HG03342 (cell line): ENCODE measurements at regions not wholly inside any gene's neighbourhood (a gene's known extent, or its start where the extent isn't known, plus 50 kb on each side); places are given as distances from the start of the nearest gene placed in this dataset.

Source experiments
- ATAC-seq: cut with Tn5 transposase; IDR thresholded peaks from one replicate; pipeline ENCODE4 v1.9.1; 2021; ENCODE audit warnings: mild to moderate bottlenecking, moderate library complexity; ENCODE audit not compliant: unreplicated experiment

- no peak for ATAC-seq
These were observed 128.1 kb downstream of the TEX29 start for GRCh38 chr13:111448504-111448903.

DNA sequence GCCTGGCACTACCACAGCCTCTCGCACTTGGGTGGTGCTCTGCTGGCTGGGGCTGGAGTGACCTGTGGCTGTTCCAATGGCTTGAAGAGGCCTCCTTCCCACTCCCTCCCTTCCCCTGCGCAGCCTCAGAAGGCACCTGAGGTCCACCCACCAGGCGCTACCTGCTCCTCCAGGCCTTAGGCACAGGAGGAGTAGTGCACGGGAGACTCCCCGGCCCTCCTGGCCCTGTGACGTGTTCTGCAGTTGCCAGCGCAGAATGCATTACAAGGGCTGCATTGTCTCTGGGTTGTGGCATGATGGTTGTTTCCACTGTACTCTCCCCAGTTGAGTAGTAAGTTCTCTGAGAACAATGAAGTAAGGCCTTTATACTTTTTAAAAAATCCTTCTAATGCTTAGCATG is 128.6 kb downstream of the TEX29 start:
- no peak for ATAC-seq

DNA sequence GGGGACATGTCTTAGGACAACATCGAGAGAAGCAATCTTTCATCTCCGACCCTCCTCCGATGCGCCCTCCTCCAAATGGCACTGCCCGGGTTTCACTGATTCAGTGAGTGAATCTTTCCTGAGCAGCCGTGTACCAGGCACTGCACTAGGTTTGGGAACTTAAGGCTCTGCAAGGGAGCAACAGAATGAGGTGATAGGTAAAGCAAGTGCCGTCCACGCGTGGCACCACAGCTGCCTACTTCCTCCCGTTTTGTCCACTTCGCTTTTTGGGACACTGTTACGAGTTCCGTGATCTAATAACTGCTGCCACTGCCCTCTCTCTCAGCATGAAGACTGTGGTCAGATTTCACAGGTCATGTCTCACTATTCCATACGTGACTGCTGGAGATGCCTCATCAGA is 131.0 kb downstream of the TEX29 start:
- no peak for ATAC-seq

DNA sequence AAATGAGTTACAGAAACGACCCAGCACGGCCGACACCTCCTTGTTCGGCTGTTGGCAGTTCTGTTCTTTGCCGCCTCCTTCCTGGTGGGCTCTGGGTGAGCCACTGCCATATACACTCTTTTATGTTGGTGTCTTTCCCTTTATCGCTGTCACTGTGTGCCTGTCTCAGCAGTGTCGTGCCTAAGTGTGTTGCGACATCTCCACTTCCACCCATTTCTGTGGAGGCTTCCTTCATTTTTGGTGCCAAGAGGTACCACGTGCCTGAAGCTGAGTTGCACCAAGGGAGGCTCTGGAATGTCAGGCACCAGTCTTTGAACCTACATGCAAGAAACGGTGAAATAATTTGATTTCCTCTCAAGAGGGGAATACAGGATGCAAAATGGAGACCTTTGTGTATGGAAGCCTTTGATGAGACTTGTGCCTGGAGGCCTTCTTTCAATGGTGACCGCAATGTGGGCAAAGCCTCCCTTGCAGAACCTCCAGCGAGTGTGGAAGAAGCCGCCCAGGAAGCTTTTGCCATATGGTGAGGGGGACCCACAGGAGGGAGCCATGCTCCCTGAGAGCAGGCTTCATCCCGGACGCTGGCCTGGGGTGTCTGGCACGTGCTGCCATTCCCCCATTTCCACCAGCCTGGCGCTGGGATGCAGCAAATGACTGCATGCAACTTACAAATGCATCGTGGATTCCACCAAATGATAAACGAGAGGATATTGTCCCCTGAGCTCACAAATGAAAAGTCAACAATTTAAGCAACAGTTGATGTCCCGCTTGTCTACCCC is 136.2 kb downstream of the TEX29 start:
- no peak for ATAC-seq

DNA sequence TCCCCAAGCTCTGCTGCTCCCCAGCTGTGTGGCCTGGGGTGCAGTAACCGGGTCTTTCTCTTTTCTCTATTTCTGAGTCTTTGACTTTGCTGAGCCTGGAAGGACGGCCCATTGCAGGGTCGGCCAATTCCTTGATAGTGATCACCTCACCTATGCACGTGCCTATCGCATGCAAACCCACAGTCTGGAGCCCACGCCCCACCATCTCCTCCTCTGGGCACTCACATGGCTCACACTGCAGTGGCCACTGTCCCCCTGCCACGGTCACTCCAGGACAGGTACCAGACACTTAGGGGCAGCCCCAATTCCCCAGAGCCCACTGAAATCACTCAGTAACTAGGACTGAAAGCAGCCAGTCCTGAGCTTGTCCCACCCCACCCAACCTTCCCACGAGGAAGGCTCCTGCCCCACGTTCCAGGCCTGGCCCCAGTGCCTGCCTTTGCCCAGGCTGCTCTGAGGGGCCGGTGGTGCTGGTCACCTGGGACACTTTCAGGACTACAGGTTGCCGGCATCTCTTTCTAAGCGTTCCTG is 137.6 kb downstream of the TEX29 start:
- ATAC-seq: no peak

DNA sequence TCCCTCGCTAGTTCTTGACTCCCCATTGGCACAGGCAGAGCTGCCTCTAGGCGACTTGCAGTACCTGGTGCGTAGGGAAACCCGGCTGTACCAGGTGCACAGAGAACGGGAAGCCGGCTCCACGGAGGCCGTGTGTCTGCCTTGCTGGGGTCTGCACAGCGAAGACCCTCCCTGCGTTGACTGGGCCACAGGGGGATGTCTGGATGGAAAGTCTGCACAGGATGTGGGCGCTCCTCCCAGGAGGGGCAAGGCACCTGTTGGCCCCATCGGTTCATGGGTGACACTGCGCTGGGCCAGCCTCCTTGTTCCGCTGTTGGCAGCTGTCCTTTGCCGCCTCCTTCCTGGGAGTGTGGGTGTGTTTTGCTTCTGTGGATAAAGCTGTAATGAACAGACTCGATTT is 138.3 kb downstream of the TEX29 start:
- no peak for ATAC-seq

DNA sequence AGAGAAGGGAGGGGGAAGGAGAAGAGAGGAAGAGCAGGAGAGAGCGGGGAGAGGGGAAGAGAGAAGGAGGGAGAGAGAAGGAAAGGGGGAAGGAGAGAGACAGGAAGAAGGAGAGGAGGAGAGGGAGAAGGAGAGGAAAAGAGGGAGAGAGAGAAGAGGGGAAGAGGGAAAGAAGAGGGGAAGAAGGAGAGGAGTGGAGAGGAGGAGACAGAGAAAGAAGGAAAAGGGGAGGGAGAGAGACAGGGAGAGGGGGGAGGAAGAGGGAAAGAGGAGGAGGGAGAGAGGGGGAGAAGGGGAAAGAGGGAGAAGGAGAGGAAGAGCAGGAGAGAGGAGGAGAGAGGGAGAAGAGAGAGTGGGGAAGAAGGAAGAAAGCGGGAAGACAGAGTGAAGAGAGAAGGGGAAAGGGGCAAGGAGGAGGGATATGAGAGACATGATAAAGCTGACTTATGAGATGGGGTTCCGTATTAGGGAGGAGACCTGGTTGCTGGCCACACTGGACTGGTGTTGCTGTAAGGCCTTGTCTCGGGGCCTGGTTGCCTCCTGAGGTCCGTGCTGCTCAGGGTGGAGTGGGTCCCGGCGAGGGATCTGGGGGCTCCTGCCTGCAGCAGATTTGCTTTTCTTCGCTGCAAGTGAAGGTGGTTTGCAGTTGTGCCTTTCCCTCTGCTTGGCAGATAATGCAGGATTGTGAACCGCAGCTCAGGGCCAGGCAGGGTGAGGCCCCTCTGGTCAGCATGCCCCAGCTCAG is 139.5 kb downstream of the TEX29 start:
- no peak for ATAC-seq

- no peak for ATAC-seq
These were observed 140.4 kb downstream of the TEX29 start for GRCh38 chr13:111460548-111461444.

- no peak for ATAC-seq
These were observed 141.2 kb downstream of the TEX29 start for GRCh38 chr13:111461445-111462149.

DNA sequence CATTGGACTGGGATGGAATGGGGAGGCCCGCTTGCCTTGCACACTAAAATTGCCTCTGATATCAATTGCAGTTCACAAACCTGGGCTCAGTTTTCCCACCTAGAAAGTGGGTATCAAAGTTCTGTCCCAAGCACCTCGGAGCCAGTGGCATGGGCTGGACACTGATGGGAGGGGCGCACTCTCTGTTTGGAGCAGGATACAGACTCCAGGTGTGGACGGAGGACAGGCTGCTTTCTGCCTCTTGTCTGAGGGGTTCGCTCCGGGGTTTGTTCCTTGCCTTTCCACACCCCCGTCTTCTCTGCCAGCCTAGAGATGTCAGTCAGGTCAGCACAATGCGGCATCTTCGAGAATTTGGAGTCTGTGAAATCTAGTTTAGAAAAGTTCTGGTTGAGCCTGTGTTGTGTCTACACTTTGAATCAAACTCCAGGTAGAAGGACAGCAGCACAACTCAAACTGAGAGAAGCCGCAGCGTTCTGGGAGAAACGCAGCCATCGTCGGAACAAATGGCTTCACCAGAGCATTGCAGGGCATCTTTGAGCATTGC is 141.9 kb downstream of the TEX29 start:
- ATAC-seq: no peak

- no peak for ATAC-seq
These were observed 142.5 kb downstream of the TEX29 start for GRCh38 chr13:111462944-111463343.

DNA sequence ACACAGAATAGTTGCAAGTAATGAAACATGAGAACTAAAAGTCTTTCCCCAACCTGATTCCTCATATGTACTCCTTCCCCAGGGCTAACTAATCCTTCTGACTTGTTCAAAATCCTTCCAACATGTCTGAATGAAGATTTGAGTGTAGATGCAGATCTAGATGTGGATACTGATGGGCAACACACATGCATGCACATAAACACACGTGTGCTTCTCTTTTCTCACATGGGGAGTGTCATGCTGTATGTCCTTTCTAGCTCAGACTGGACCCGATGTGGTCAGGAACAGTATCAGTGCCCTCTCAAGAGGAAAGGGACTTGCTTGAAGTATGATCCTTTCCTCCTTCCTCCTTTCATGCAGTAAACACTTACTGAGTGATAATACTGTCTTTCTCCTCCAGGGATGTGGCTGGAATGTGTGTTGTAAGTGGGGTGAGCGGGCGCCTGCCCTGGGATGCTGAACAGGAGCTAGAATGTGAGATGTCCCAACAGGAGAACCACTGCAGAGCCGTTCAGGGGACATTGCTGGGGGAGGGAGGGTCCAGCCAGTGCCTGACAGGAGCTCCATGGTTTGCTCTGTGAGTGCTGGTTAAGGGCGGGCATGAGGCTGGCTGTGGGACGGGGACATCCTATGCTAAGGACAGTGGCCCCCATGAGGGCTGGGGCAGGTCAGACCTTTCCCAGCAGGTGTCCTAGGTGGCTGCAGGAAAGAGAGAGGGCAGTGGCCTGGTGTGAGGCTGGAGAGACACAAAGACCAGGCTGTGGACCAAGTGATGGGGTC is 146.9 kb downstream of the TEX29 start:
- ATAC-seq: no peak

DNA sequence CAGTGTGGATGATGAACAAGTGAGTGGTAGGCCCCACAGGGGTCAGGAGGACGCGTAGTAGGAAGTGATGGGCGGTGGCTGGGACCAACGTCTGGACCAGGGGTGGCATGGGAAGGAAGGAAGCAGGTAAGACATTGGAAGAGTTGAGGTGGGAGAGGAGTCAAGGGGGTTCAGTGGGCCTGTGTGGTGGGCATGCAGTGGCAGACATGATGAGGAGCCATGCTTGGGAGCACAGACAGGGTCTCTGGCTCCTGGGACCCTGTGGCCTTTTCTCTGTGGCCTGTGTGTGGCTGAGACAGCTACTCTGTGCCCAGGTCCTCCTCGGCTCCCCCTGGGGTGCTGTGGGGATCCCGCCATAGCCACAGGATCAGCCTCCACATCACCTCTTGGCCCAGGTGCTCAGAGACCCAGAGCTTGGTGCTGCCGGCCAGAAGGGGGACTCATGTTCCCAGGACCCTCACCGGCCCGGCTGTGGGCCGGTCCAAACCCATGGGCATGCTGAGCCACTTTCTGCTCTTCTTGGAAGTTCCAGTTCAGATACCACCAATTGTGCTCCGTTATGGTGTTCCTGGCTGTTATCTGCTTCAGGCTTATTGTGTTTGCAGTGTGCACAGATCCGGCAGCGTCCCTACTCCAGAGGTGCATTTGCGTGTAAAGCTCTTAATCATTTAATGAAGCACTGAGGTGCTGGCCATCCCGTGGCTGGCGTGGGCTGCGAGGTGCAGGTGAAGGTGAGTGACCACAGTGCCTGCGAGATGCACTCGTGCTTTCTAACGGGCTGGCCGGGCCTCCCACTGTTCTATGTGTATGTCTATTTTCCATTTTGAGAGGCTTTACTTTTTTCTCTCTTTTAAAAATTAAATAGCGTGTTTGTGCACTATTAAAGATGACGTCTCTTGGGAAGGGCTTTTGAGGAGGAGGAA is 147.9 kb downstream of the TEX29 start:
- ATAC-seq: no peak

- ATAC-seq: no peak
These were observed 149.0 kb downstream of the TEX29 start for GRCh38 chr13:111469450-111469849.

DNA sequence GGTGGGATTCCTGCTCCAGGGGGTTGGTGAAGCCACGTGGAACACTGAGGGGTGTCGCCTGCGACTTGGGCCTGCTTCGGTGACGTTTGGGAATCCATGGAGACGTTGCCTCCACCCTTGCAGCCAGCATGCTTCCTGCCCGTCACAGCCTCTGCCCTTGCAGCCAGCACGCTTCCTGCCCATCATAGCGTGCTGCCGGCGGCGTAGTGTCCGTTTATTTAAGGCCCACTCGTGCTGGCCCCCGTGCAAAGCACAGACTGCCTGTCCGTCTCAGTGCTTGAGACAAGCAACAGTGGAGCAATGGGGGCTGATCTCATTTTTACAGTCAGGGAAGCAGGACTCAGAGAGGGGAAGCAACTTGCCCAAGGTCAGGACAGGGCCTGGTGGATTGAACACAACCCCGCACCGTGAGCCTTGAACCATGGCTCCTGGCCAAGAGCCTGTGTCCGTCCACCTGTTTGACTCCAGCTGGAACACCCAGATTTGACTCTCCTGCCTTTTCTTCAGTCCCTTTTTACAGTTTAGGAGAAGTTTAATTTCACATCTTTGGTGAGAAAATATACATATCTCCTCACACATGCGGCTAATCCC is 149.6 kb downstream of the TEX29 start:
- ATAC-seq: no peak

- ATAC-seq: no peak
These were observed 150.5 kb downstream of the TEX29 start for GRCh38 chr13:111470933-111471332.

- no peak for ATAC-seq
These were observed 151.6 kb downstream of the TEX29 start for GRCh38 chr13:111472083-111472482.
